GM13977 (cell line): ENCODE measurements at regions not wholly inside any gene's neighbourhood (a gene's known extent, or its start where the extent isn't known, plus 50 kb on each side); places are given as distances from the start of the nearest gene placed in this dataset.

Experiments
- DNase-seq: peaks from one replicate; pipeline ENCODE4 v3.0.0; 2012; ENCODE audit warnings: low spot score
- CTCF ChIP-seq: IDR thresholded peaks from 2 replicates; pipeline ENCODE4 v1.5.1; 2012; ENCODE audit warnings: mild to moderate bottlenecking, control low read depth; ENCODE audit not compliant: insufficient read depth; ENCODE audit errors: extremely low read depth, missing control alignments
- in situ Hi-C: fragments of 300-500 bp; cut with MboI; formaldehyde crosslinking; loops from one replicate; pipeline ENCODE4 v1.12.0; 2022; ENCODE audit warnings: low sequenced_read_pairs, low pct_unique_long_range_greater_than_20kb, mixed read lengths, inconsistent platforms; ENCODE audit not compliant: unreplicated experiment

- TF ChIP-seq CTCF = no peak
- in situ Hi-C loops = no loop called here
- no peak for DNase-seq
Observed at GRCh38 chr13:32961724-32962123, 54.5 kb upstream of the KL start.

- in situ Hi-C loops = no loop called here
- DNase-seq = no peak
- TF ChIP-seq CTCF = no peak
Observed at GRCh38 chr13:32962342-32962741, 53.9 kb upstream of the KL start.

GRCh38 chr13:32964987-32965386 is 51.2 kb upstream of the KL start:
- TF ChIP-seq CTCF = no peak
- in situ Hi-C loops = no loop called here

More at GRCh38 chr13:32964987-32965386, 51.2 kb upstream of the KL start:
- DNase-seq = no peak
